Ramos (cell line): ENCODE measurements at regions not wholly inside any gene's neighbourhood (a gene's known extent, or its start where the extent isn't known, plus 50 kb on each side); places are given as distances from the start of the nearest gene placed in this dataset.
"Not testable (repeated sequence)": the region's sequence is repeated elsewhere in the genome, so short reads cannot be mapped to it uniquely, and the experiment has no call there.

ENCODE experiments used
- in situ Hi-C: fragments of 300-500 bp; cut with MboI; formaldehyde crosslinking; loops from one replicate; pipeline ENCODE4 v1.14.3; 2022; ENCODE audit warnings: low sequenced_read_pairs; ENCODE audit not compliant: unreplicated experiment

- in situ Hi-C loops = no loop called here
These were observed 141.5 kb upstream of the MED13 start for GRCh38 chr17:62206550-62206949.

GRCh38 chr17:62197156-62197555 is 132.1 kb upstream of the MED13 start:
- in situ Hi-C loops = not testable (repeated sequence)

DNA sequence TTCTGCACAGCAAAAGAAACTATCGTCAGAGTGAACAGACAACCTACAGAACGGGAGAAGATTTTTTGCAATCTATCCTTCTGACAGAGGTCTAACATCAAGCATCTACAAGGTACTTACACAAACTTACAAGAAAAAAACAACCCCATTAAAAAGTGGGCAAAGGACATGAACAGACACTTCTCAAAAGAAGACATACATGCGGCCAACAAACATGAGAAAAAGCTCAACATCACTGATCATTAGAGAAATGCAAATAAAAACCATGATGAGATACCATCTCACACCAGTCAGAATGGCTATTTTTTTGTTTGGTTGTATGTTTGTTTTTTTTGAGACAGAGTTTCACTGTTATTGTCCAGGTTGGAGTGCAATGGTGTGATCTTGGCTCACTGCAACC is 131.5 kb upstream of the MED13 start:
- in situ Hi-C loops = not testable (repeated sequence)

DNA sequence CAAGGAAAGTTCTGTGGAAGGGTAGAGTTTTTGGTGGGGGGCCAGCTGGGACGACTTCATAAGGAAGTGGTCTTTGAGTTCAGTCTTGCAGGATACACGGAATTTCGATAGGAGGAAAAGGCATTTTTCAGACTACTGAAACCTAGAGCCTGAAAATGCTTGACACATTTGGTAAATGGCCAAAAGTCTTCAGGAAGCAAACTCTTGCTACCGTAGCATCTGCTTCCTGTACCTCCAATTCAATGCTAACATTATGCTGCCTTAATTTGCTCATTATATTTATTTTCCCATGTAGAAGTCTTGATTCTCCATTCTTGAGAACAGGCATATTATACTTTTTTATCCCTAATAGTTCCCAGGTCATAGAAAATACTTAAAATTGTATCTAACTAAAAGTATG is 129.3 kb upstream of the MED13 start:
- in situ Hi-C loops = no loop called here

DNA sequence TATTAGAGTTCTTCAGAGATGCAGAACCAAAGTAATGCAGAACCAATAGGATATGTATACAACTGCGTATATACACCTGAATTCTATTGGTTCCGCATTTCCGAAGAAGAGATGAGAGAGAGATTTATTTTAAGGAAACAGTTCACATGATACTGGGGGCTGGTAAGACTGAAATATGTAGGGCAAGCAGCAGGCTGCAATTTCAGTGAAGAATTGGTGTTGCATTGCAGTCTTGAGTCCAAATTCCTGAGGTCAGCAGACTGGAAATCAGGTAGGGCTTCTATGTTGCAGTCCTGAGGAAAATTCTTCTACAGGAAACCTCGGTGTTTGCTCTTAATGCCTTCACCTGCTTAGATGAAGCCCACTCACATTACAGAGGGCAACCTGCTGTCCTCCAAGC is 128.2 kb upstream of the MED13 start:
- in situ Hi-C loops = no loop called here

DNA sequence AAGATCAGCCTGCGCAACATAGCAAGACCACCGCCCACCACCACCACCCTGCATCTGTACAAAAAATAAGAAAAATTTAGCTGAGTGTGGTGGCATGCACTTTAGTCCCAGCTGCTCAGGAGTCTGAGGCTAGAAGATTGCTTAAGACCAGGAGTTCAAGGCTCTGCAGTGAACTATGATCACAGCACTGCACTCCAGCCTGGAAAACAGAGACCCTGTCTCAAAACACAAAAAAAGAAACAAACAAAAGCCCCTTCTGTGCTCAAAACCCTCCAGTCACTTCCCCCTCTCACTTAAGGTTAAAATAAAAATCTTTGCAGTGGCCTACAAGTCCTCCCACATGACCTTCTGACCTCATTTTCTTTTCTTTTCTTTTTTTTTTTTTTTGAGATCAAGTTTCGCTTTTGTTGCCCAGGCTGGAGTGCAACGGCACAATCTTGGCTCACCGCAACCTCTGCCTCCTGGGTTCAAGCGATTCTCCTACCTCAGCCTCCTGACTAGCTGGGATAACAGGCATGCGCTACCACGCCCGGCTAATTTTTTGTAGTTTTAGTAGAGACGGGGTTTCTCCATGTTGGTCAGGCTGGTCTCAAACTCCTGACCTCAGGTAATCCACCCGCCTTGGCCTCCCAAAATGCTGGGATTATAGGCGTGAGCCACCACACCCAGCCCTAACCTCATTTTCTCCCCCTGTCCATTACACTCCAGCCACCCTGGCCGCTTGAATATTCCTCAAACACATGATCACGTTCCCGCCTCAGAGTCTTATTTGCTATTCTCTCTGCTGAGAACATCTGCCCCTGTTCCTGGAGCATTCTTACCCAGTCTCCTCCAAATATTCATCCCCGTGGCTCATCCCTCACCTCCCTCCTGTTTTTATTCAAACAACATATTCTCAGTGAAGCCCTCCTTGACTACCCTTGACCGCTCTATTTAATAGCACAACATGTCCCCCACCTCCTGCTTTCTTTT is 126.6 kb upstream of the MED13 start:
- in situ Hi-C loops = no loop called here

DNA sequence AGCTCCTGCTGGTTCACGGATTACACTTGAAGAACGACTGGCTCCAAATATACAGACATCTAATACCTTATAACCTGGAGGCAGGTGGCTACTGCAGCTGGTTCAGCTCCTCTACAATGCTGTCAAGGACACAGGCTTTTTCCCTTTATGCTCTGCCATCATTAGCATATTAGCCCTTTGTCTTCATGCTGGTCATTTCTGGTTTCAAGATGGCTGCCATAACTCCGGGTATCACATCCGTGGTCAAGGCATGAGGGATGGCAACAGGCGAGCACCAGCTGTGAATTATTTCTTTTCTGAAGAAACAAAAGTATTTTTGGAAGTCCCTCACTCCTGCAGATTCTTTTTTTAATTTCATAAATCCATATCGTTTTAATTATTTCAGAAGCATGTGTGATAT is 124.3 kb upstream of the MED13 start:
- in situ Hi-C loops = no loop called here

GRCh38 chr17:62188713-62189112 is 123.6 kb upstream of the MED13 start:
- in situ Hi-C loops = no loop called here

DNA sequence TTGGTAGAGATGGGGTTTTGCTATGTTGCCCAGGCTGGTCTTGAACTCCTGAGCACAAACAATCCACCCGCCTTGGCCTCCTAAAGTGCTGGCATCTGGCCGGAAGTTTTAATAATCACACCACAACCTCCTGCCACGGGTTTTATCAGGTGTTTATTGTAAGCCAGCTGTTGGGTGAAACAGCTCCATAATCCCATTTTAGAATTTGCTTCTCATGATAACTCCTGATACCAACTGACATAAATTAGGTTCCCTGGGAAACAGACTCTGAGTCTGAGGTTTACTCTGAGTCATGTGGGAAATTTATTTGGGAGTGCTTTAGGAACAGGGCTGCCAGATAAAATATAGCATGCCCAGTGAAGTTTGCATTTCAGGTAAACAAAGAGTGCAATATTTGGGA is 122.6 kb upstream of the MED13 start:
- in situ Hi-C loops = no loop called here

DNA sequence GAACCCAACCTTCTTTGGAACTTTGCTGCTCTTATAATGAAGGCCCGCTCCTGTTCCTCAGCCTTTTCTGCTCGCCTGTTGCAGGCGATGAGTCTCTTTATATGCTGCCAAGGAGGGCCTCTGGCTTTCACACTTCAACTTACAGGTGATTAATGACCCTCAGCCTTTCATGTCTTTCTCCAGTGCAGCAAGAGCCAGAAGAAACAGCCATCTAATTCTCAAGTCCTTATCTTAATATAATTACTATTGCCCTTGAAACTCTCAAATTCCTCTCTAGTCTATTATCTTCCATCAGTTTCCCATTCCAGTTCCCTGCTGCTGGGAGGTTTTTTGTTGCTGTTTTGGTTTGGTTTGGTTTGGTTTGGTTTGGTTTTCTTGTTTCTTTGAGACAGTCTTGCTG is 121.8 kb upstream of the MED13 start:
- in situ Hi-C loops = no loop called here

- in situ Hi-C loops = no loop called here
These were observed 115.7 kb upstream of the MED13 start for GRCh38 chr17:62180772-62181171.

DNA sequence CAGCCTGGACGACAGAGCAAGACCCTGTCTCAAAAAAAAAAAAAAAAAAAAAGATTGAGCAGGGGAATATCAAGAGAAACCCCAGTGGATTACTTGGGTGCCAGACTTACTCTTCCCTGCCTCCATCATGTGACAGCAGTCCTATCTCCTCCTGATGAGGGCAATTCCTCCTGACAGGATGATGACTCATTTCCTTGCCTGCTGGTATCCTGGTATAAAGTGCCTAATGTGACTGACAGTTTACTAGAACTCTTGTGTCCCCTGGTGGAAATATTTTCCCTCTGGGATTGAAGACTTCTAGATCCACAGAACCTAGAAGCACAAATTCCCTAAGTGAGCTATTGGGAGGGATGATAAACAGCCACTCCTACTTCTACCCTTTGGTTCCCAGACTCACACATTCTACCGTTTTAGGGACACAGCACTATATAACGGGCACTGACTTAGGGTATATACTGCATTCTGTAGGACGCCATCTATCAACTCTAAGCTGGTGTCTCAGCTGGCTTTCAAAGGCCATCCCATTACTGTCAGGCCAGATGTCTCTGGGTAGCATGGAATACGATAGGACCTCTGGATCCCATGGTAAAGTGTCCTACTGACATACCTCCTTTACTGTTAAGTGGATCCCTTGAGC is 114.6 kb upstream of the MED13 start:
- in situ Hi-C loops = no loop called here

DNA sequence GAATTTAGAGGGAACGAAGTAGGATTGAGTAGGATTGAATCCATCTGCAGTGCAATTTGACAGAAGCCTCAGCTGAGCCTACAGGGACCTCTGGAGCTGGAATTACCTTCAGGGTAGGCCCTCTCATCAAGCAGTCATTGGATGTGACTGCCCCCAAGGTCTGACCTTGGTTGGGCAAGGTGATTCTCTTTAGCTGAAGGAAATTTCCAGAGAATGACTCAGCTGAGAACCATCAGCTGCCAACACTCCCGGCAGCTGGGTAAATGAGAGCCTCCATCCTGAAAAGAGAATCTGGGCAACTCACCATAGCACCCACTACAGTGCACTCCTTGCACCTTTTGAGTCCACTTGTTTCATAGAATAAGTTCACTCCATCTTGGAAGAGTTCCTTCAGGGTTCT is 113.5 kb upstream of the MED13 start:
- in situ Hi-C loops = no loop called here

DNA sequence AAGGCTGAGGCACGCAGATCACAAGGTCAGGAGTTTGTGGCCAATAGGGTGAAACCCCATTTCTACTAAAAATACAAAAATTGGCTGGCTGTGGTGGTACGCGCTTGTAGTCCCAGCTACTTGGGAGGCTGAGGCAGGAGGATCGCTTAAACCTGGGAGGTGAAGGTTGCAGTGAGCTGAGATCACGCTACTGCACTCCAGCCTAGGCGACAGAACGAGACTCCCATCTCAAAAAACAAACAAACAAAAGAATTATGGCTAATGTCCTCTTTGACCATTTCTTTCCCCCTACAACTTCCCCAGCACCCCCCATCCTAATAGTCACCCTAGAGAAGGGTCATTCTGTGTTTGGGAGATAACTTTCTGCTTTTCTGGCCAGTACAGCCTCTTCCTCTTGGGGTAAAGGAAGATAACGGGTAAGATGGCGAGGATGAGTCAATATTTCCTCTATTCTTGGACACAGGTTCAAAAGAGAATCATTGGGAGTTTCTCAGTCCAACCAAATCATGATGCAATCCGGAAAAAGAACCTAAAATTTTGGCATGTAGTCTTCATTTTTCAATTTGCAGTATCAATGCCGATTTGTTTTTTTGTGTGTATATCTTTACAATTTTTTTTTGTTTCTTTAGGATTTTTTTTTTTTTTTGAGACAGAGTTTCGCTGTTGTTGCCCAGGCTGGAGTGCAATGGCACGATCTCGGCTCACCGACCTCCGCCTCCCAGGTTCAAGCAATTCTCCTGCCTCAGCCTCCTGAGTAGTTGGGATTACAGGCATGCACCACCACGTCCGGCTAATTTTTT is 107.6 kb upstream of the MED13 start:
- in situ Hi-C loops = no loop called here

DNA sequence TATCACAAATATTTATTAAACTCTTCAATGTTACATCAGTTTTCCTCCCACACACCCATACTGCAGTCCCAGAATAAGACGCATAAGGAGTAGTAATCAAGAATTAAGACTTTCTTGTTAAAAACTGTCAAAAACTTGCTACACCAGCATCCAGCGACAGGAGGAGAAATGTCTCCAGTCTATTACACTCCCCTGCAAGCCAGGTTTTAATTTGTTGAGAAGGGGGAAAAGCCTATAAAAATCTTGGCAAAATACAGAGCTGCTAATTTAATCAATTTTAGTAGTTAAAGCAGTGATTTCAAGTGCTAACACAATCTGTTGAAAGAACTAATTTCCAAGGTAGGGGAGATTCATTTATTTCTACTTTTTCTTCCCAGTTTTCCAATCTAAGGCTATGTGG is 102.0 kb upstream of the MED13 start:
- in situ Hi-C loops = no loop called here

- in situ Hi-C loops = no loop called here
These were observed 100.0 kb upstream of the MED13 start for GRCh38 chr17:62164747-62165722.

GRCh38 chr17:62163847-62164246 is 98.8 kb upstream of the MED13 start:
- in situ Hi-C loops = no loop called here

DNA sequence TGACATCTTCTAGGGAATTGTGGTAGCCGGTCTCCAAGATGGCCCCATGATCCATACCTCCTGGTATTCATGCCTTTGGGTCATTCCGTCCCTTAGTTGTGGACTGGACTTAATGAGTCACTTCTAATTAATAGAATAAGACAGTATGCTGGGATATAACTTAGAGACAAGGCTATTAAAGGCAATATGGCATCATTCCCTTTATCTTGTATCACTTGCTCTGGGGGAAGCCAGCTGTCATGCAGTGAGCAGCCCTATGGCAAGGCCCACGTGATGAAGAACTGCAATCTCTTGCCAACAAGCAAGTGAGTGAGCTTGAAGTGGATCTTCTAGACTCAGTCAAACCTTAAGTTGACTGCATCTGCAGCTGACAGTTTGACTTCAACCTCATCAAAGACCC is 97.8 kb upstream of the MED13 start:
- in situ Hi-C loops = no loop called here

- in situ Hi-C loops = no loop called here
These were observed 96.5 kb upstream of the MED13 start for GRCh38 chr17:62161405-62162148.
